Pancreas (tissue), 10 donors: ENCODE measurements at regions not wholly inside any gene's neighbourhood (a gene's known extent, or its start where the extent isn't known, plus 50 kb on each side); places are given as distances from the start of the nearest gene placed in this dataset.
"Not testable (repeated sequence)": the region's sequence is repeated elsewhere in the genome, so short reads cannot be mapped to it uniquely, and the experiment has no call there.

Experiments used
- ATAC-seq, 4 donors: fragments of 200-7000 bp; cut with Tn5 transposase; one replicate each; pipeline versions ENCODE4 v1.8.0 to v1.9.1; 2020; ENCODE audit warnings: mild to moderate bottlenecking in 4 of 4, moderate library complexity in 4 of 4
- DNase-seq, 6 donors: peaks; one replicate each; pipeline ENCODE4 v3.0.0-alpha.2; 2020
- FAIRE-seq: peaks from 2 replicates; lab custom pipeline; 2012; peaks lifted over from hg19 to GRCh38; lab: Jason Lieb, UNC
- H3K27ac ChIP-seq, 4 donors: fragments of 200-600 bp; sonication (generic); 1 replicate in 3 of 4; 2 replicates in 1 of 4; pipeline versions ENCODE4 v1.5.0 to v1.8.0; 2020
- H3K27me3 ChIP-seq, 4 donors: fragments of 200-600 bp; one replicate each; pipeline ENCODE4 v1.8.0; 2021
- H3K36me3 ChIP-seq, 3 donors: fragments of 200-600 bp; sonication (generic) in 1 of 3; one replicate each; pipeline versions ENCODE4 v1.5.0 to v1.8.0; 2020 to 2021
- H3K4me1 ChIP-seq, 3 donors: fragments of 200-600 bp; one replicate each; pipeline ENCODE4 v1.8.0; 2021
- H3K4me3 ChIP-seq, 4 donors: fragments of 200-600 bp; sonication (generic) in 2 of 4; one replicate each; pipeline versions ENCODE4 v1.5.0 to v1.8.0; 2020 to 2021
- H3K9me3 ChIP-seq, 4 donors: fragments of 200-600 bp; one replicate each; pipeline ENCODE4 v1.8.0; 2021
- WGBS, 2 donors: extraction: QIAGEN DNeasy Blood & Tissue Kit; methylation state at CpG; one replicate each; pipeline ENCODE4 v1.1.7; 2013; 5-methylcytosine and 5-hydroxymethylcytosine counted together
- intact Hi-C, 3 donors: fragments of 100-400 bp; cut with DNase I; formaldehyde crosslinking; loops; one replicate each; pipeline versions ENCODE4 v1.11.1 to v1.14.2; 2022
- TF ChIP-seq, protein P1 (sequence below), 4 donors: fragments of 200-600 bp; sonication (generic) in 3 of 4; IDR thresholded peaks; one replicate each; pipeline versions ENCODE4 v1.5.0 to v1.8.0; 2021; ENCODE audit warnings: antibody characterized with exemption in 4 of 4
- donor health status: healthy with polysubstance abuse.
- donor health status: DM: no; HTN: no; CAD: no; lungs with moderate emphysema.
- donor health status: DM: no; HTN: no; CAD: no.
- donor health status: control.
- donor health status: control.
- donor health status: Bipolar disorder and iron deficiency.
- donor health status: DM: yes; HTN: yes; CAD: no.
- donor health status: DM: no; HTN: no; CAD: no.
- donor health status: DM: no; HTN: no; CAD: no.
- donor health status: DM: yes; HTN: yes; CAD: no.

DNA sequence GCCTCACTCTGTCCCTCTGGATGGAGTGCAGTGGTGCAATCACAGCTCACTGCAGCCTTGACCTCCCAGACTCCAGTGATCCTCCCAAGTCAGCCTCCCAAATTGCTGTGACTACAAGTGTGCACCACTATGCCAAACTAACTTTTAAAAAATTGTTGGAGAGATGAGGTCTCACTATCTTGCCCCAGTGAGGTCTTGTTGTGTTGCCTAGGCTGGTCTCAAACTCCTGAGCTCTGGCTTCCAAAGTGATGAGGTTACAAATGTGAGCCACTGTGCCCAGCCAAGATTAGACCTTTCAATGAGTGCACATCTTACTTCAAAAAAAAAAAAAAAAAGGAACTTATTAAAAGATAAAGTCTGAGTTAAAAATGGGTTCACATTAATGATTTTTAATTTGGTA lies 1838.1 kb upstream of the DEFB115 start:
- ATAC-seq (no peak), DNase-seq (no peak), FAIRE-seq (no peak)
- H3K9me3 ChIP-seq, result no peaks in the 10 kb centered on the region
- no peaks in the 10 kb centered on the region for H3K36me3 ChIP-seq
- no peak overlapping the region for H3K4me3 ChIP-seq
- H3K27ac ChIP-seq, result no peak overlapping the region
- TF ChIP-seq, protein P1, sequence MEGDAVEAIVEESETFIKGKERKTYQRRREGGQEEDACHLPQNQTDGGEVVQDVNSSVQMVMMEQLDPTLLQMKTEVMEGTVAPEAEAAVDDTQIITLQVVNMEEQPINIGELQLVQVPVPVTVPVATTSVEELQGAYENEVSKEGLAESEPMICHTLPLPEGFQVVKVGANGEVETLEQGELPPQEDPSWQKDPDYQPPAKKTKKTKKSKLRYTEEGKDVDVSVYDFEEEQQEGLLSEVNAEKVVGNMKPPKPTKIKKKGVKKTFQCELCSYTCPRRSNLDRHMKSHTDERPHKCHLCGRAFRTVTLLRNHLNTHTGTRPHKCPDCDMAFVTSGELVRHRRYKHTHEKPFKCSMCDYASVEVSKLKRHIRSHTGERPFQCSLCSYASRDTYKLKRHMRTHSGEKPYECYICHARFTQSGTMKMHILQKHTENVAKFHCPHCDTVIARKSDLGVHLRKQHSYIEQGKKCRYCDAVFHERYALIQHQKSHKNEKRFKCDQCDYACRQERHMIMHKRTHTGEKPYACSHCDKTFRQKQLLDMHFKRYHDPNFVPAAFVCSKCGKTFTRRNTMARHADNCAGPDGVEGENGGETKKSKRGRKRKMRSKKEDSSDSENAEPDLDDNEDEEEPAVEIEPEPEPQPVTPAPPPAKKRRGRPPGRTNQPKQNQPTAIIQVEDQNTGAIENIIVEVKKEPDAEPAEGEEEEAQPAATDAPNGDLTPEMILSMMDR (IDR thresholded peaks at IDR 0.05), result no peak
- H3K4me1 ChIP-seq, result no peaks in the 10 kb centered on the region
- no peaks in the 10 kb centered on the region for H3K27me3 ChIP-seq
- intact Hi-C loops, result no loop called here

DNA sequence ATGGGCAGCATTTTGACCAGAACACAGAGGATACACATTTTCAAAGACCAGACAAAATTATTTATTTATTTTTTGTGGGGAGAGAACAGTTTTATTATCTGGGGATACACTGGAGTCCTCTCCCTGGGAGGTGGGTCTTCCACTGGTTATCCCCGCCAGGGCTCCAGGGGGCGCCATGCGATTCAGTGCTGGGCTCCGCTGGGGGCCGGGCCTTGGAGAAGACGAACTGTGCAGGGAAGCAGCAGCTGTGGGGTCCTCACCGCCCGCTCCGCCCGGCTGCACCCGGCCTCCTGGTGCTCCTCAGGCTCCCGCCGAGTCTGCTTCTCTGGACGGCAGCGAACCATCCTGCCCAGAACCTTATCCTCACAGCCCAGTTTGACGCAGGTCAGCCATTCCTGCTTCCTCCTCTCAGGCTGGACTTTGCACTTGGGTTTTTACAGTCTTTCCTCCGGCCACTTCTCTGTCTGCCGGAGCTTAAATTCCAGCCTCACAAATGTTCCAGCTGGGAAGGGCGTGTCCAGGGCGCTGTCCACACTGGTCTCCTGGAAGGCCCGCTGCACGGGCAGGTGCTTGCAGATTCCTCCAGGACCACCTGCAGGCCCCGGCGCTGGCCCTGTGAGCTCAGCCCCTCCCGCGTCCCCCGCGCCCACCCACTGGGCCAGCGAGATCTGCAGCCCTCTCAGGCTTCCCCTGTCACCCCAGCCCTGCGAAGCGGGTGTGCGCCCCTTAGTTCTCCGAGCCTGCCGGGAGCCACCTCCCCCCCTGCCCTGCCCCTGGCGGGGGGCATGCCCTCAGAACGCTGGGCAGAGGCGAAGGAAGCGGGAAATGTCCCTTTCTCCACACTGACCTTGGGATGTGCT lies 1830.0 kb upstream of the DEFB115 start:
- H3K4me1 ChIP-seq, result no peaks in the 10 kb centered on the region
- H3K9me3 ChIP-seq, result no peaks in the 10 kb centered on the region
- FAIRE-seq, result no peak
- intact Hi-C loops, result no loop called here
- H3K36me3 ChIP-seq, result no peaks in the 10 kb centered on the region
- H3K4me3 ChIP-seq, result no peak overlapping the region
- H3K27me3 ChIP-seq, result peaks cover 0 to 5% (median 0%) of the 10 kb centered on the region in 4 donors
- peak in 1 of 6 donors; percentile 56 for DNase-seq
- no peak for ATAC-seq
- TF ChIP-seq, protein P1 (IDR thresholded peaks at IDR 0.05), result no peak
- 13 to 46% methylated on average over 38 of the region's 38 CpGs for WGBS, 2 donors
- H3K27ac ChIP-seq, result no peak overlapping the region

DNA sequence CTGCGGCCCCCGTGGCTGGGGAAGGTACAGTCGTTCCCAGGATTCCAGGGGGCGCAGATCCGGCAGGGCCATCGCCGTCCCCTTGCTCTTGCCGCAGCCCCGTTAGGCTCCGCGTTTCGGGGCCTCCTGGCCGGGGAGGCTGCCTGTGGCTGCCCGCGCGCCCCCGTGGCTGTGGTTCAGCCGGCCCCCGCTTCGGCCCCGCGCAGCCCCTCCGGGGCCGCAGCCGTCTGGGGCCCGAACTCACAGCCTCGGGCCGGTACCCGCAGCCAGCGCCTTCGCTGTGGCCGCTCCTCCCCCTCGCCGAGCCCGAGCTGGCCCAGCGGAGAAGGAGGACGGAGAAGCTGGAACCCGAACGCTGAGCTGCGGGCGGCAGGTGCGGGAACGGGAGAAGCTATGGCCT lies 1826.9 kb upstream of the DEFB115 start:
- H3K9me3 ChIP-seq, result no peaks in the 10 kb centered on the region
- 17 to 43% methylated on average over 42 to 43 of the region's 43 CpGs for WGBS, 2 donors
- H3K27ac ChIP-seq, result no peak overlapping the region
- H3K36me3 ChIP-seq, result no peaks in the 10 kb centered on the region
- DNase-seq, result no peak
- no peak overlapping the region for H3K4me3 ChIP-seq
- FAIRE-seq, result no peak
- no peaks in the 10 kb centered on the region for H3K4me1 ChIP-seq
- ATAC-seq, result no peak
- peaks cover 0 to 5% (median 0%) of the 10 kb centered on the region in 4 donors for H3K27me3 ChIP-seq
- TF ChIP-seq, protein P1 (IDR thresholded peaks at IDR 0.05), result no peak
- intact Hi-C loops, result no loop called here

DNA sequence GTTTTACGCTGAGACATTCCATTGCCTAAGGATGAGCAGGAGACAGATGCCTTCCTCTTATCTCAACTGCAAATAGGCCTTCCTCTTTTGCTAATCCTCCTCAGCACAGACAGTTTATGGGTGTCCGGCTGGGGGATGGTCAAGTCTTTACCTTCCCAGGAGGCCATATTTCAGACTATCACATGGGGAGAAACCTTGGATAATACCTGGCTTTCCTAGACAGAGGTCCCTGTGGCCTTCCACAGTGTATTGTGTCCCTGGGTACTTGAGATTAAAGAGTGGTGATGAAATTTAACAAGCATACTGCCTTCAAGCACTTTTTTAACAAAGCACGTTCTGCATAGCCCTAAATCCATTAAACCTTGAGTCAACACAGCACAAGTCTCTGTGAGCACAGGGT lies 1816.7 kb upstream of the DEFB115 start:
- H3K9me3 ChIP-seq, H3K36me3 ChIP-seq, FAIRE-seq, ATAC-seq, H3K4me1 ChIP-seq, H3K4me3 ChIP-seq, DNase-seq, H3K27me3 ChIP-seq, intact Hi-C loops, H3K27ac ChIP-seq: not testable (repeated sequence)
- 38 to 44% methylated on average over 3 of the region's 3 CpGs for WGBS, 2 donors

DNA sequence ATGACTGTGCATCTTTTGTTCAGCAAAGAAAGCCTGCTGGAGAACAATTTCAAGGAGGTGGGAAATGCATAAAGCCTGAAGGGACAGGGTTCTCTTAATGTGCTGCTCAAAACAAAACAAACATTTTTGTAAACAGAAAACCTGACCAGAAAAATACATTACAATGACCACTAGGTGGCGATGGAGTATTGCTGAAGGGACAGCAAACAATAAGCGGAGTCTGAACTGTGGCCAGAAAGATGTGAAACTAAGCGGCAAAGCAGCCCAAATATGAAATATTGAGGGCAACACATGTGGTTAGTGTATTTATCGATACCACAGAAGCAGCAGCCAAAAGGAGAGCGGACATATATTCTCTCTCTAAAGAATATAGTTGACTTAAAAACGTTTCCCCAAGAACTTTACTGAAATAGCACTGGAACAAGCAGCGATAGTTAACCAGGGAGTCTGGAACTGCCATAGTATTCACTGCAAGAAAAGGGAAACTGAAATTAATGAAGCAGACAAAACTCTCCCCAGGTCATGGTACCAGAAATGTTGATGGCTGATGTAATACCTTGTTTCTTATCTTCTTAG lies 1814.2 kb upstream of the DEFB115 start:
- peak in 1 of 6 donors; percentile 19 for DNase-seq
- TF ChIP-seq, protein P1 (IDR thresholded peaks at IDR 0.05), result peak; percentile 54 to 78 (median 66)
- intact Hi-C loops, H3K9me3 ChIP-seq, ATAC-seq, H3K4me3 ChIP-seq, H3K4me1 ChIP-seq, FAIRE-seq, H3K27me3 ChIP-seq, H3K36me3 ChIP-seq, H3K27ac ChIP-seq: not testable (repeated sequence)
- WGBS, 2 donors, result 16 to 18% methylated on average over 7 of the region's 7 CpGs
